ENCODE measurements at regions not wholly inside any gene's neighbourhood (a gene's known extent, or its start where the extent isn't known, plus 50 kb on each side); places are given as distances from the start of the nearest gene placed in this dataset.

- TF ChIP-seq CTCF (conservative IDR thresholded peaks at IDR 0.05 in 1 of 2, IDR thresholded peaks at IDR 0.05 in 1 of 2; ENCODE audit: low read depth in 1 of 2, low read length in 2 of 2) (no peak), EZH2 (IDR thresholded peaks at IDR 0.05; ENCODE audit: low read length, missing control alignments) (no peak)
These were observed 204.3 kb upstream of the CCDC150 start for GRCh38 chr2:196435189-196435588.
